GM18502 (cell line): ENCODE measurements at regions not wholly inside any gene's neighbourhood (a gene's known extent, or its start where the extent isn't known, plus 50 kb on each side); places are given as distances from the start of the nearest gene placed in this dataset.

ENCODE experiments used
- ATAC-seq: cut with Tn5 transposase; IDR thresholded peaks from one replicate; pipeline ENCODE4 v1.9.1; 2021; ENCODE audit warnings: mild to moderate bottlenecking; ENCODE audit not compliant: unreplicated experiment, poor library complexity

GRCh38 chr16:7107436-7107835, 225.2 kb upstream of the RBFOX1 start:
- ATAC-seq: no peak

GRCh38 chr16:7103056-7103455, 229.6 kb upstream of the RBFOX1 start:
- no peak for ATAC-seq

DNA sequence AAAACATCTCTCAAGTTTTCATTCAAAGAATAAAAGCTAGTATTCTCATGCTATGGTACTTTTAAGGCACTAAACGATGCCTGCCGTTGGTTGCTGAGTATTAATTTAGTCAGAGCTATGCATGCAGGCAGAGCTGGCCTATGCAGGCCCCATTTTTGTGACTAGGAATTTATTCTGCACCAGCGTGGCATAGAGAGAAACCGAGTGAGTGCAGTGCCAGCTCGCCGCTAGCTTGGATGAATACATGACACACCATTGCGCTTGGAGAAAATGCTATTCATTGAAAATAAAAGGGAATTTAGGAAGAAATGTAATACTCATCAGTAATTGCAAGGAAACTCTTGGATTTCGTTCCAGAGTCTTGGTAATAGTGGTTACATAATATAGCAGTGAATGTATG, 231.6 kb upstream of the RBFOX1 start:
- ATAC-seq: no peak

DNA sequence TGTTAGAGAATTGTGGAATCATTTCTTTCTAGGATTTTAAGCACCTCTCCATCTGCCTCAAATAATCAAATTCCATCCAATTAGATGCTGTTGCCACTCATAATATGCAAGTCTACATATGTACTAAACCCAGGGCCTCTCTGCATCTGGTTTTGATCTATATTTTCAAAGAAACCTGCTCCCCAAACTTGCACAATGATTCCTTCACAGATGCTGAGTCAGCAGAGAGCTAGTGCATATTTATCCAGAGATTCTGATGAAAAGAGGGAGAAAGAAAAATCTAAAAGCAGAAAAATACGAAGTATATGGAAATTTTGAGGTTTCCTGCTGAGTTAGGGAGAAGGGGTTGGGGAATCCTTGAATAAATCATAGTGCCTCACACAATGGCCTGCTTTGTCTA, 235.1 kb upstream of the RBFOX1 start:
- ATAC-seq: no peak

- ATAC-seq: no peak
These were observed 239.1 kb upstream of the RBFOX1 start for GRCh38 chr16:7093511-7093910.

GRCh38 chr16:7090628-7091115, 242.0 kb upstream of the RBFOX1 start:
- ATAC-seq: no peak

DNA sequence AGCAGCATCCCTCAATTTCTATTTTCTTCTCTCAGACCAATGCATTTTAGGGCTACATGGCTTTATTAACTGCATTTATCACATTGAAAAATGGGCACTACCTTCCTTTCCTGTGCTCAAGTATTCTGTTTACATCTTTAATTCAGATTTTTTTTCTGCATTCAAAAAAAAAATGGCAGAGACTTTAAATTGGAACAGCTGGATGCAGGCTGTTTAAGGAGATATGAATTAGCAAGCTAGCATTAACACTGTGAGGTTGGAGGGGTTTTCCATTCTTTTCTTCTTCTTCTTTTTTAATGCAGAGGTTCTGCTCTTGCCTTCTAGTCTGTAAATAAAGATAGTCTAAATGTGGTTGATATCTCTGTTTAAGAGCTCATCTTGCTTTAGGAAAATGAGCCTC, 242.9 kb upstream of the RBFOX1 start:
- no peak for ATAC-seq

GRCh38 chr16:7088711-7089110, 243.9 kb upstream of the RBFOX1 start:
- no peak for ATAC-seq

GRCh38 chr16:7086822-7087616, 245.6 kb upstream of the RBFOX1 start:
- no peak for ATAC-seq

DNA sequence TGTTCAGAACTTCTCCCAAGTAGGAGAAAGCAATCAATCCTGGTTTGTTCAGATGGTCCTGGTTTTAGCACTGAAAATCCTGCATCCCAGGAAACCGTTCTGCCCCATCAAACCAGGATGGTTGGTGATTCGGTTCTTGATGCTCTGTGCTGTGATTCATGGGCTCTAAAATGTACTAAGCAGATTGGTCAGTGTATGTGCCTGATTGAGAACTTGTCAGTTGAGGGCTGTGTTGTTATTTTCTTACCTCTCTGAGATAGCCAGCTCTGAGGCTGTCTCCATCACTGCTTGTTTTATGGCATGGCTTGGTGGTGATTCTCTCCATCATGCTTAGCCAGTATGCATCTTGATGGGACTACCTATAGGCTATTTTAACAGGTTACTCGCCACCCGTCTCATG, 246.9 kb upstream of the RBFOX1 start:
- ATAC-seq: no peak

GRCh38 chr16:7083096-7083495, 249.5 kb upstream of the RBFOX1 start:
- no peak for ATAC-seq

- no peak for ATAC-seq
These were observed 255.0 kb upstream of the RBFOX1 start for GRCh38 chr16:7077636-7078035.

DNA sequence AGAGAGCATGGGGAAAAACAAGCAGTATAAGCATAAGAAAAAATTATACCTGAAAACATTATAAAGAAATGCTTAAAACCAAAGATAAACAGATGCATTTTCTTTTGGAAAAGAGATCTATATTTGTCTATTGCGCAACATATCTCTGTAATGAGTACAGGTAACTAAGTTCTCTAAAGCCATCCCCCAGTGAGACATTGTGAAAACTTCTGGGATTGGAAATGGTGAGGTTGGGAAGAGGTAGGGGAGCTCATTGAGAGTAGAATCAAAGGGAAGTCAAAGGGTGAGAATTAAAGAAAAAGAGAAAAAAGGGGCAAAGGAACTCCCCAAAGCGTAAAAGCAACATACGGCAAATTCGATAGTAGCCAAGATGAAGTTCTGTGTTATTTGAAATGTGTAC, 257.9 kb upstream of the RBFOX1 start:
- ATAC-seq: no peak

GRCh38 chr16:7057458-7057857, 275.2 kb upstream of the RBFOX1 start:
- ATAC-seq: no peak

DNA sequence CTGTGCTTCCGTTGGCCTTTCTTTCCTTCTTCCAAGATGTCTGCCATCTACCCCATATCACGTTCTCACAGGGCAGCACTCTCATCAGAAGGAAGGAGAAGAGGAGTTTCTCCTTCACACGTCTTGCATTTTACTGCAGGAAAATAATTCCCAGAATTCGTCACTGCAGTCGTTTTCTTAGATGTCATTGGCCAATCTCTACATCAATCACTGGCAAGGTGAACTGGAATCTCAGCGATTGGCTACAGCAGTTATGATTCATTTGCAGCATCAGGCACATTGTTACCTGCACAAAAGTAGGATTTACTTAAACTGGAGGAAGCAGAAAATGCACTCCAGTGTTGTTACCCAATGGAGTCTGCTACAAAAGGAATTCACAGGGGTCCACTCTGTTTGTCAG, 277.2 kb upstream of the RBFOX1 start:
- no peak for ATAC-seq

GRCh38 chr16:7051591-7052349, 280.9 kb upstream of the RBFOX1 start:
- ATAC-seq: no peak

DNA sequence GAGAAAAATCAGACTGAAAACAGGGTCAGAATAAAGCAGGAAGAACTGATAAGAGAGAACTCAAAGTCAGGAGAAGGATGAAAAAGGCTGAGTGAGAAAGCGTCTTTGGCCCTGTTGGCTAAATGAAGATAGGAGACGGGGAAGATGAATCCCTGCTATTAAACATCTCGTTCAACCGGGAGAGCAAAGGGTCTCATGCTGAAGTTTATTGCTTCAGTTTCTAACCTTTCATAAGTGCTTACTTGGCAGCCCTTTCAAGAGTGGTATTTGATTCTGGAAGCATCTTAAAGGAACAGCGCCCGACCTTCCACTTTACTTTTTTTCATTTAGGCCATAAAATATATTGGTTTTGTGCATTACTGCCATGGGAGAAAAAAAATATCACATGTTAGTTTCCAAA, 288.3 kb upstream of the RBFOX1 start:
- no peak for ATAC-seq

DNA sequence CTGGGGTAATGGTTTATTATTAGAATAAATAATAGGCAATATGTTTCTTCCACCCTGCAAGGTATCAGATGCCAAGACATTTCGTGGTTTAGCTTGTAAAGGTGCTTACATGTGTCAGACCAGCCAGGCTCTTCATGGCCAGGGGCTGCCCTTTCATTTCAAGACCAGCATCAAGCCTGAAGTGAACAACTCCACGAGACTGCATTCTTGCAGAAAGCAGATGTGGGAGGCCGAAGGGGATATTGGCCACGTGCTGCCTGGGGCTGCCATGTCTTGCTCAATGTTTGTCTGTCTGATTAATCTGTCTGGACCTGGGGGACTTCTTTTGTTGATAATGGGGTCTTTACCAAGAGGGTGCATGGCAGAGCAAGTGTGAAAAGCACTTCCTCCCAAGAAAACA, 294.2 kb upstream of the RBFOX1 start:
- ATAC-seq: no peak

DNA sequence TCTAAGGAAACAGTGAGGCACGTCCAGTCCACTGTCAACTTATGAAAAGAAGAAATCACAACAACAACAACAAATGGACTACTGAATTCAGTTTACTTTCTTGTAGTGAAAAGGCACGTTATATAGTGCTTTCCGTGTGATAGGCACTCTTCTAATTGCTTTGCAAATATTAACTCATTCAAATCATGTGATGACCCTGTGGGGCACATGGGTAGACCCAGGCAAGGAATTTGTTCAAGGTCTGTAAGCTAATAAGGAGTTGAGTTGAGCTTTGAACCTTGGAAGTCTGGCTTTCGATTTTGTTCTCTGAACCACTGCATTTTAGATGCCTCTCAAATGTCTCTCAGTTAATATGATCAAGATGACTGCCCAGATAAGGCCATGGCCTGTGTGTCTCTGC, 295.1 kb upstream of the RBFOX1 start:
- no peak for ATAC-seq

DNA sequence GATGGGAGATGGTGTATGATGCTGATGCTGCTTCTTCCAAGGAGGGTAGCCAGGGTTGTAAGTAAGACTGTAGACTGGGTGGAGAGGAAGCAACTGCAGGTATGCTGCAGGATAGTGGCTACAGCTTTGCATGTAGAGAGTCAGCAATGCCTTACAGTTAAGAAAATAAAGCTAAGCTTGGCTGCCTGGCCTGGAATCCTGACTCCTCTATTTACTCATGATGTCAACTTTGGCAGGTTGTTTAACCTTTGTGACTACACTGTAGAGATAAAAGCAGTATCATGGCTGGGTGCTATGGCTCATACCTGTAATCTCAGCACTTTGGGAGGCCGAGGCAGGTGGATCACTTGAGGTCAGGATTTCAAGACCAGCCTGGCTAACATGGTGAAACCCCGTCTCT, 301.6 kb upstream of the RBFOX1 start:
- no peak for ATAC-seq

DNA sequence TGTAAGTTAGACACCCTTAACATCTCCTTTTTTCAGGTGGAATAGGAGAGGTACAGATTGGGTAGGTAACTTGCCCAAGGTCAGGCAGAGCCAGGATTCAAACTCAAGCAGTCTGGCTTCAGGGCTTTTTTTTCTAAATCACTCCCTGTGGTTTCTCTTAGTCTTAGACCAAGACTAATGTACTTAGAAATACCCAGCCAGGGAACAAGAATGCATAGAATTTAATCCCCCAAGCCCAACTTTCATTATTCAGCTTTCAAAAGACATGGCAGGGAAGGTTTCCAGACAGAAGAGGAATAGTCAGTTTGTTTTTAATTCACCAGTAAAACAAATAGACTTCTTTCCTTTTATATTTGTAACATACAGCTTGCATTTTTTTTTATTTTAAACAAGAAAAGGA, 305.2 kb upstream of the RBFOX1 start:
- ATAC-seq: no peak

DNA sequence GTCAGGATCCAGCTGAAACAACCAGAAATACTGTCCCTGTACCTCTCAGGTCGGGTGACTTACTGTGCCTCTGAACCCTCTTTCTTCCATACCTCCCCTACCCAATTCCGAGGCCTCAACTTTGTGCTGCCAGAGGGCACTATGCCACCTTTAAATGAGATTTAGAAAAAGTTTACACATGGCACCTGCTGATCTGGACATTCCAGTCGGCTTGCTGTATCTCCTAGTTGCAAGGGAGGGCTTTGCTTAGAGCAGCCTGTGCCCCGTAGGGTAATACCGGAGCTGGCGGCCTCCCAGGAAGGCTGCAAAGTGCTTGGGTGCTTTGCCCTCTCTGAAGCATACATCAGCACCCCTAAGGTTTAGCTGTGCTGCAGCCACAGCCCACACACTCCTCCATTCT, 306.0 kb upstream of the RBFOX1 start:
- no peak for ATAC-seq
